K562 (cell line): ENCODE measurements at regions not wholly inside any gene's neighbourhood (a gene's known extent, or its start where the extent isn't known, plus 50 kb on each side); places are given as distances from the start of the nearest gene placed in this dataset.

Experiments
- AFF1 ChIP-seq, 2 experiments: fragments of 450-650 bp; IDR thresholded peaks; 2 replicates each; pipeline ENCODE4 v1.6.1; 2018; ENCODE audit warnings: mild to moderate bottlenecking in 2 of 2, low read depth in 1 of 2; ENCODE audit not compliant: partially characterized antibody in 2 of 2
- ATF2 ChIP-seq: sonication (generic); formaldehyde crosslinking; IDR thresholded peaks from 2 replicates; pipeline ENCODE4 v1.8.1; 2022; ENCODE audit warnings: missing genetic modification reagents
- HMGN3 ChIP-seq: IDR thresholded peaks from 2 replicates; pipeline ENCODE4 v1.6.1; 2011; ENCODE audit warnings: borderline replicate concordance, low read depth, mild to moderate bottlenecking, mixed read lengths, low read length; ENCODE audit not compliant: insufficient read length; ENCODE audit errors: extremely low read depth
- KDM5B ChIP-seq: fragments of 200-600 bp; sonication (generic); IDR thresholded peaks from 2 replicates; pipeline ENCODE4 v1.6.1; 2012; ENCODE audit warnings: low read depth, mild to moderate bottlenecking, moderate library complexity, low read length, control low read depth, inconsistent platforms; ENCODE audit not compliant: insufficient replicate concordance
- NR2C1 ChIP-seq, 2 experiments: fragments of 450-650 bp; IDR thresholded peaks; 2 replicates each; pipeline ENCODE4 v1.6.1; 2017; ENCODE audit warnings: mild to moderate bottlenecking in 2 of 2, antibody characterized with exemption in 1 of 2, inconsistent platforms in 1 of 2, missing compliant biosample characterization in 1 of 2, missing genetic modification characterization in 1 of 2
- TRIM25 ChIP-seq: fragments of 450-650 bp; IDR thresholded peaks from 2 replicates; pipeline ENCODE4 v1.7.0; 2016; ENCODE audit warnings: borderline replicate concordance
- ZBTB26 ChIP-seq: fragments of 450-650 bp; formaldehyde crosslinking; IDR thresholded peaks from 2 replicates; pipeline ENCODE4 v1.4.0; 2022; ENCODE audit warnings: missing genetic modification characterization

- TF ChIP-seq NR2C1 (IDR thresholded peaks at IDR 0.05) (no peak), NR2C1 (tag; IDR thresholded peaks at IDR 0.05) (no peak), ATF2 (CRISPR knock-in tag) (no peak), TRIM25 (no peak), ZBTB26 (no peak), HMGN3 (no peak), AFF1 (IDR thresholded peaks at IDR 0.05; ENCODE audit: low read depth in 1 of 2, partially characterized antibody in 2 of 2) (no peak), KDM5B (no peak)
Measured at GRCh38 chr4:98754736-98755135, 96.3 kb upstream of the TSPAN5 start (continued).
